Activated B cell treated with CpG ODN at 0.5 μM for 24 hours (primary cell): ENCODE measurements at regions not wholly inside any gene's neighbourhood (a gene's known extent, or its start where the extent isn't known, plus 50 kb on each side); places are given as distances from the start of the nearest gene placed in this dataset.

Source experiments
- ATAC-seq: fragments of 200-7000 bp; cut with Tn5 transposase; one replicate; pipeline ENCODE4 v1.10.0; 2021; ENCODE audit warnings: low read depth, mild to moderate bottlenecking, moderate library complexity
- CTCF ChIA-PET: fragments of 350-600 bp; sonication (Branson Sonifier 250); formaldehyde crosslinking; loops from one replicate; lab custom pipeline; 2021; ENCODE audit warnings: antibody characterized with exemption; lab: Charles Lee
- POLR2A ChIA-PET: fragments of 350-600 bp; sonication (Branson Sonifier 250); formaldehyde crosslinking; loops from one replicate; lab custom pipeline; 2021; ENCODE audit warnings: antibody characterized with exemption; lab: Charles Lee
- DNase-seq: peaks from one replicate; pipeline ENCODE4 v3.0.0; 2022
- H3K27ac Mint-ChIP-seq: one replicate; pipeline ENCODE4 v1.8.0; 2020; ENCODE audit warnings: mixed read lengths
- H3K27me3 Mint-ChIP-seq: one replicate; pipeline ENCODE4 v1.8.0; 2021; ENCODE audit warnings: mixed read lengths
- H3K36me3 Mint-ChIP-seq: one replicate; pipeline ENCODE4 v1.8.0; 2021; ENCODE audit warnings: low read depth, mixed read lengths
- H3K4me1 Mint-ChIP-seq: one replicate; pipeline ENCODE4 v1.8.0; 2021; ENCODE audit warnings: mixed read lengths
- H3K4me3 Mint-ChIP-seq: one replicate; pipeline ENCODE4 v1.8.0; 2020; ENCODE audit warnings: mild to moderate bottlenecking, mixed read lengths
- H3K9me3 Mint-ChIP-seq: one replicate; pipeline ENCODE4 v1.8.0; 2020; ENCODE audit warnings: mixed read lengths
- intact Hi-C: fragments of 100-400 bp; cut with micrococcal nuclease; formaldehyde crosslinking; loops from one replicate; pipeline ENCODE4 v1.15.1; 2024
- TF ChIP-seq, protein P1 (sequence below): fragments of 200-600 bp; IDR thresholded peaks from one replicate; pipeline ENCODE4 v1.8.0; 2022; ENCODE audit warnings: antibody characterized with exemption, mild to moderate bottlenecking

GRCh38 chr18:59810183-59810582, 89.6 kb upstream of the PMAIP1 start:
- Mint-ChIP-seq H3K36me3 (no peaks in the 10 kb centered on the region), H3K9me3 (no peaks in the 10 kb centered on the region), H3K27me3 (peaks cover 9% of the 10 kb centered on the region), H3K4me3 (no peak overlapping the region), H3K4me1 (no peaks in the 10 kb centered on the region), H3K27ac (no peak overlapping the region)
- DNase-seq = no peak
- no peak for ATAC-seq
- POLR2A ChIA-PET = no interaction called here
- CTCF ChIA-PET = no interaction called here
- TF ChIP-seq, protein P1, sequence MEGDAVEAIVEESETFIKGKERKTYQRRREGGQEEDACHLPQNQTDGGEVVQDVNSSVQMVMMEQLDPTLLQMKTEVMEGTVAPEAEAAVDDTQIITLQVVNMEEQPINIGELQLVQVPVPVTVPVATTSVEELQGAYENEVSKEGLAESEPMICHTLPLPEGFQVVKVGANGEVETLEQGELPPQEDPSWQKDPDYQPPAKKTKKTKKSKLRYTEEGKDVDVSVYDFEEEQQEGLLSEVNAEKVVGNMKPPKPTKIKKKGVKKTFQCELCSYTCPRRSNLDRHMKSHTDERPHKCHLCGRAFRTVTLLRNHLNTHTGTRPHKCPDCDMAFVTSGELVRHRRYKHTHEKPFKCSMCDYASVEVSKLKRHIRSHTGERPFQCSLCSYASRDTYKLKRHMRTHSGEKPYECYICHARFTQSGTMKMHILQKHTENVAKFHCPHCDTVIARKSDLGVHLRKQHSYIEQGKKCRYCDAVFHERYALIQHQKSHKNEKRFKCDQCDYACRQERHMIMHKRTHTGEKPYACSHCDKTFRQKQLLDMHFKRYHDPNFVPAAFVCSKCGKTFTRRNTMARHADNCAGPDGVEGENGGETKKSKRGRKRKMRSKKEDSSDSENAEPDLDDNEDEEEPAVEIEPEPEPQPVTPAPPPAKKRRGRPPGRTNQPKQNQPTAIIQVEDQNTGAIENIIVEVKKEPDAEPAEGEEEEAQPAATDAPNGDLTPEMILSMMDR = no peak
- intact Hi-C loops = no loop called here

DNA sequence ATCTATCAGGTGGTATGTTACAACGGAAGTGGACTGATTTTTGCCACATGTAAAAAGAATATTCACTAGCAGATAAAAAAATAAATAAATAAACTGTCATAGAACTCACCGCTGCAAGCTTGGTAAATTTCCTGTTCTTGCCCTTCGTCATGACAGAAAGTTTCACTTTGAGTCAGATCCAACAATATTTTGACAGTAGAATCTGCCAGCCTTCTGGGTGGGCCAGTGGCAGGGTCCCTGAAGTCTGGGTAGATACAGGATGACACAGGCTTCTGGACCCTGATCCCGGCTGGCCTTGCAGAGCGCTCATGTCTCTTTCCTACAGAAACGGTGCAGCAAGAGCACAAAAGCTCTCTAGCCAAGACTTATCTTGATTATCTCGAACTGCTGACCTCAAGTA, 97.8 kb upstream of the PMAIP1 start:
- H3K4me1 Mint-ChIP-seq = no peaks in the 10 kb centered on the region
- H3K9me3 Mint-ChIP-seq = no peaks in the 10 kb centered on the region
- ATAC-seq = no peak
- POLR2A ChIA-PET = no interaction called here
- CTCF ChIA-PET = no interaction called here
- intact Hi-C loops = no loop called here
- no peak overlapping the region for H3K4me3 Mint-ChIP-seq
- no peaks in the 10 kb centered on the region for H3K27me3 Mint-ChIP-seq
- no peak for DNase-seq
- TF ChIP-seq, protein P1 = no peak
- no peak overlapping the region for H3K27ac Mint-ChIP-seq
- no peaks in the 10 kb centered on the region for H3K36me3 Mint-ChIP-seq

- TF ChIP-seq, protein P1 = no peak
- POLR2A ChIA-PET = no interaction called here
- H3K27me3 Mint-ChIP-seq = no peaks in the 10 kb centered on the region
- H3K36me3 Mint-ChIP-seq = no peaks in the 10 kb centered on the region
- DNase-seq (no peak), ATAC-seq (no peak)
- H3K9me3 Mint-ChIP-seq = no peaks in the 10 kb centered on the region
- CTCF ChIA-PET = no interaction called here
- intact Hi-C loops = no loop called here
- H3K27ac Mint-ChIP-seq = no peak overlapping the region
- H3K4me1 Mint-ChIP-seq = no peaks in the 10 kb centered on the region
- H3K4me3 Mint-ChIP-seq = no peak overlapping the region
Observed at GRCh38 chr18:59801576-59801975, 98.2 kb upstream of the PMAIP1 start.

- DNase-seq = no peak
- H3K4me3 Mint-ChIP-seq = no peak overlapping the region
- H3K9me3 Mint-ChIP-seq = no peaks in the 10 kb centered on the region
- ChIA-PET CTCF (no interaction called here), POLR2A (no interaction called here)
- TF ChIP-seq, protein P1 = no peak
- H3K27me3 Mint-ChIP-seq = no peaks in the 10 kb centered on the region
- intact Hi-C loops = no loop called here
- ATAC-seq = no peak
- H3K36me3 Mint-ChIP-seq = no peaks in the 10 kb centered on the region
- no peaks in the 10 kb centered on the region for H3K4me1 Mint-ChIP-seq
- no peak overlapping the region for H3K27ac Mint-ChIP-seq
Observed at GRCh38 chr18:59800897-59801296, 98.9 kb upstream of the PMAIP1 start.

DNA sequence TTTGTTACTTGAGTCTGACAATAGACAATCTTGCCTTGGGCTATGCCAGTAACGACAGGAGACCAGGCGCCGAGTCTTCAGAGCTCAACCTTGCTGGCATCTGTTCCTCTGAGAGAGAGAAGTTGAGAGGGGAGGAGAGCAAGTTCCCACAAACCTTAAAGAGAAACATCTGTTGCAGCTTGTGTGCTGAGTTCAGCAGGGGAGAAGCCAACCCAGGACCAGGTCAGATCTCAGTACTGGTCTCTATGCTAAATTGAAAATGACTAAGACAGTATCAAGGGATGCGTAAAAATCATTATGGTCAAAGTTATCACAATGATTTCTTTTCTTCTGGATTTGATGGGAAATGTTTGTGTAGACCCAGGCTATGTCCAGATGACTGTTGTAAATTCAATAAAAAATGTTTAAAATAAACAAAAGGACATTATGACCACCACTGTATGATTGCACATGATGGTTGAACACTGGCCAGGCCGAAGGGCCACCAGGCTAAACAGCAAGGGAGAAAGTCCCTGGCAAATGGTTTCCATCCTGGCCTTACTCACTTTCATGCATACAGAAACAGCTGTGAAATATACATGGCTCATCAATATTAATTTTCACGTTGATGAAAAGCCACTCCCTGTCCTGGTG, 100.3 kb upstream of the PMAIP1 start:
- Mint-ChIP-seq H3K27ac (no peak overlapping the region), H3K9me3 (no peaks in the 10 kb centered on the region), H3K4me3 (no peak overlapping the region), H3K4me1 (no peaks in the 10 kb centered on the region), H3K36me3 (no peaks in the 10 kb centered on the region), H3K27me3 (peaks cover 3% of the 10 kb centered on the region)
- DNase-seq (no peak), ATAC-seq (no peak)
- intact Hi-C loops = no loop called here
- CTCF ChIA-PET = no interaction called here
- TF ChIP-seq, protein P1 = no peak
- POLR2A ChIA-PET = no interaction called here
